SK-N-SH (cell line): ENCODE measurements at regions not wholly inside any gene's neighbourhood (a gene's known extent, or its start where the extent isn't known, plus 50 kb on each side); places are given as distances from the start of the nearest gene placed in this dataset.
"Not testable (repeated sequence)": the region's sequence is repeated elsewhere in the genome, so short reads cannot be mapped to it uniquely, and the experiment has no call there.

Experiments used
- CTCF ChIA-PET: fragments of 300-600, 350-600 bp; formaldehyde crosslinking; extraction: SDS; loops from one replicate; lab custom pipeline; 2021; lab: Yijun Ruan, JAX
- POLR2A ChIA-PET: fragments of 350-600 bp; sonication (Branson Sonifier 250); formaldehyde crosslinking; extraction: SDS; loops from one replicate; lab custom pipeline; 2020; ENCODE audit warnings: antibody characterized with exemption, inconsistent platforms; lab: Yijun Ruan, JAX
- DNase-seq: peaks from one replicate; pipeline ENCODE4 v3.0.0; 2012
- H2AFZ ChIP-seq: fragments of 200-600 bp; sonication (generic); 2 replicates; pipeline ENCODE4 v1.8.1; 2016; ENCODE audit warnings: antibody characterized with exemption, mild to moderate bottlenecking, low read depth
- H3F3A ChIP-seq: fragments of 200-600 bp; sonication (generic); replicated peaks from 2 replicates; pipeline ENCODE3; 2016; ENCODE audit warnings: antibody characterized with exemption, mild to moderate bottlenecking; ENCODE audit not compliant: insufficient read depth
- H3K27ac ChIP-seq, 2 experiments: fragments of 200-500 bp in 1 of 2; fragments of 200-600 bp in 1 of 2; sonication (Bioruptor generic) in 1 of 2; sonication (generic), shearing (Covaris generic) in 1 of 2; 2 replicates each; pipeline versions ENCODE4 v1.5.1 to v1.6.1; 2014 to 2016; ENCODE audit warnings: low read depth in 2 of 2, inconsistent platforms in 1 of 2, low read length in 1 of 2, mild to moderate bottlenecking in 1 of 2, mixed read lengths in 1 of 2
- H3K27me3 ChIP-seq: fragments of 200-600 bp; sonication (generic), shearing (Covaris generic); 2 replicates; pipeline ENCODE4 v1.6.1; 2016; ENCODE audit warnings: mixed run types; ENCODE audit not compliant: insufficient read depth
- H3K36me3 ChIP-seq, 2 experiments: fragments of 200-500 bp in 1 of 2; fragments of 200-600 bp in 1 of 2; sonication (Bioruptor generic) in 1 of 2; sonication (generic) in 1 of 2; replicated peaks in 1 of 2; 2 replicates each; pipeline versions ENCODE3 to v1.5.1; 2014 to 2016; ENCODE audit warnings: low read length in 1 of 2, mild to moderate bottlenecking in 1 of 2; ENCODE audit not compliant: insufficient read depth in 2 of 2, control insufficient read depth in 1 of 2
- H3K4me1 ChIP-seq, 2 experiments: fragments of 200-500 bp in 1 of 2; fragments of 200-600 bp in 1 of 2; sonication (Bioruptor generic) in 1 of 2; sonication (generic), shearing (Covaris generic) in 1 of 2; 2 replicates each; pipeline versions ENCODE4 v1.5.1 to v1.6.1; 2014 to 2016; ENCODE audit warnings: low read depth in 1 of 2, low read length in 1 of 2, mixed run types in 1 of 2; ENCODE audit not compliant: insufficient read depth in 2 of 2, control insufficient read depth in 1 of 2
- H3K4me2 ChIP-seq: fragments of 200-600 bp; sonication (generic), shearing (Covaris generic); 2 replicates; pipeline ENCODE4 v1.6.1; 2017; ENCODE audit warnings: mixed run types
- H3K4me3 ChIP-seq, 2 experiments: fragments of 200-500 bp in 1 of 2; fragments of 200-600 bp in 1 of 2; sonication (Bioruptor generic) in 1 of 2; sonication (generic), shearing (Covaris generic) in 1 of 2; 2 replicates each; pipeline versions ENCODE4 v1.5.1 to v1.8.1; 2014 to 2016; ENCODE audit warnings: low read depth in 2 of 2, inconsistent platforms in 1 of 2, low read length in 1 of 2, mild to moderate bottlenecking in 1 of 2, mixed read lengths in 1 of 2, moderate library complexity in 1 of 2
- H3K79me2 ChIP-seq: fragments of 200-600 bp; sonication (generic); 2 replicates; pipeline ENCODE4 v1.8.1; 2017; ENCODE audit warnings: mild to moderate bottlenecking; ENCODE audit not compliant: insufficient read depth
- H3K9ac ChIP-seq: fragments of 200-600 bp; sonication (generic); 2 replicates; pipeline ENCODE4 v1.6.1; 2017; ENCODE audit warnings: mixed run types
- H3K9me2 ChIP-seq: fragments of 200-600 bp; sonication (generic); 2 replicates; pipeline ENCODE4 v1.6.1; 2017; ENCODE audit warnings: mixed run types
- H3K9me3 ChIP-seq: fragments of 200-600 bp; sonication (generic); 2 replicates; pipeline ENCODE4 v1.6.1; 2017; ENCODE audit warnings: mixed run types, mild to moderate bottlenecking, moderate library complexity
- H4K20me1 ChIP-seq: fragments of 200-600 bp; sonication (generic); 2 replicates; pipeline ENCODE4 v1.6.1; 2017; ENCODE audit warnings: mild to moderate bottlenecking, mixed run types; ENCODE audit not compliant: insufficient read depth
- CHD2 ChIP-seq: fragments of 150-350 bp; IDR thresholded peaks from 2 replicates; pipeline ENCODE4 v1.6.1; 2018; ENCODE audit warnings: low read length; ENCODE audit not compliant: partially characterized antibody
- CTCF ChIP-seq: fragments of 200-600 bp; sonication (generic); IDR thresholded peaks from 2 replicates; pipeline ENCODE4 v1.6.1; 2017; ENCODE audit warnings: antibody characterized with exemption, mild to moderate bottlenecking, moderate library complexity
- MXI1 ChIP-seq: IDR thresholded peaks from 2 replicates; pipeline ENCODE4 v1.6.1; 2012; ENCODE audit warnings: mild to moderate bottlenecking, low read depth, low read length, improper control_type of control experiment
- POLR2AphosphoS5 ChIP-seq: IDR thresholded peaks from 2 replicates; pipeline ENCODE4 v1.6.1; 2012; ENCODE audit warnings: low read depth, low read length
- TCF12 ChIP-seq: IDR thresholded peaks from 2 replicates; pipeline ENCODE4 v1.4.0; 2012
- WGBS: methylation state at CpG from one replicate; pipeline ENCODE4 v1.1.6; 2017; ENCODE audit warnings: low lambda C conversion rate; 5-methylcytosine and 5-hydroxymethylcytosine counted together

- H3K27ac ChIP-seq, H3F3A ChIP-seq, H3K4me1 ChIP-seq, H4K20me1 ChIP-seq, H3K4me2 ChIP-seq, H3K4me3 ChIP-seq, H2AFZ ChIP-seq, H3K9me2 ChIP-seq, POLR2A ChIA-PET, DNase-seq, H3K9me3 ChIP-seq, H3K79me2 ChIP-seq, H3K9ac ChIP-seq, H3K27me3 ChIP-seq, H3K36me3 ChIP-seq: not testable (repeated sequence)
- 42% methylated on average over 7 of the region's 7 CpGs for WGBS
- CTCF ChIA-PET: interaction anchor here (0.6 kb wide), 1 partner anchor 40 kb away, joined by 3 read pairs; no protein-coding TSS in a partner anchor
Measured at GRCh38 chr7:69106946-69107345, 491.3 kb upstream of the AUTS2 start.

- Histone ChIP-seq H3K9me3 (no peaks in the 10 kb centered on the region), H4K20me1 (no peaks in the 10 kb centered on the region), H3K4me1 (no peaks in the 10 kb centered on the region; a peak in 1 of 4 replicates), H3K79me2 (no peaks in the 10 kb centered on the region), H3K9ac (no peak overlapping the region)
- TF ChIP-seq TCF12: no peak
- TF ChIP-seq, all 33 proteins: peak for 0
- H3F3A ChIP-seq: no peaks in the 10 kb centered on the region
- H3K36me3 ChIP-seq: no peaks in the 10 kb centered on the region
- ChIA-PET POLR2A (interaction anchor here (1.0 kb wide), 1 partner anchor 8 kb away, joined by 4 read pairs; no protein-coding TSS in a partner anchor), CTCF (no interaction called here)
- WGBS: 58% methylated on average over 10 of the region's 10 CpGs
- no peak overlapping the region for H3K27ac ChIP-seq
- no peak for DNase-seq
- no peak overlapping the region for H3K4me3 ChIP-seq
- H2AFZ ChIP-seq: no peak overlapping the region
- no peak overlapping the region for H3K4me2 ChIP-seq
- H3K27me3 ChIP-seq: no peaks in the 10 kb centered on the region
- H3K9me2 ChIP-seq: no peaks in the 10 kb centered on the region
Measured at GRCh38 chr7:69108097-69108496, 490.2 kb upstream of the AUTS2 start.

GRCh38 chr7:69109246-69109645 lies 489.0 kb upstream of the AUTS2 start:
- DNase-seq: no peak
- no peak for TF ChIP-seq CTCF
- TF ChIP-seq POLR2AphosphoS5: no peak
- TF ChIP-seq CHD2: no peak
- no peak for TF ChIP-seq MXI1
- TF ChIP-seq, all 33 proteins: peak for 0
- ChIA-PET CTCF (no interaction called here), POLR2A (no interaction called here)
- Histone ChIP-seq H3K9me2 (no peaks in the 10 kb centered on the region), H3K4me1 (no peaks in the 10 kb centered on the region; a peak in 1 of 4 replicates), H2AFZ (no peak overlapping the region), H3K9ac (no peak overlapping the region), H3K79me2 (no peaks in the 10 kb centered on the region), H3K27ac (no peak overlapping the region), H3K27me3 (no peaks in the 10 kb centered on the region), H3K36me3 (no peaks in the 10 kb centered on the region), H3K4me3 (no peak overlapping the region), H3K4me2 (no peak overlapping the region), H3F3A (no peaks in the 10 kb centered on the region), H3K9me3 (no peaks in the 10 kb centered on the region), H4K20me1 (no peaks in the 10 kb centered on the region)
- whole genome bisulfite sequencing: 22% methylated on average over 3 of the region's 3 CpGs
